GM12878 (cell line): ENCODE measurements at regions not wholly inside any gene's neighbourhood (a gene's known extent, or its start where the extent isn't known, plus 50 kb on each side); places are given as distances from the start of the nearest gene placed in this dataset.

Experiments
- ATAC-seq: fragments of 200-7000 bp; cut with Tn5 transposase; 3 replicates; pipeline ENCODE4 v1.9.1; 2020; ENCODE audit warnings: mild to moderate bottlenecking, moderate library complexity
- BruUV-seq: library from RNA; stranded (reverse); fragments of 400-500 nt; replicated peaks from 2 replicates; lab custom pipeline; 2021; lab: Mats Ljungman, UMichigan
- CTCF ChIA-PET: fragments of 300-600 bp; sonication (Branson Sonifier 250); formaldehyde crosslinking; extraction: SDS; loops from one replicate; lab custom pipeline; 2021; ENCODE audit warnings: inconsistent platforms; lab: Yijun Ruan, JAX
- POLR2A ChIA-PET: fragments of 350-600 bp; formaldehyde crosslinking; extraction: SDS; loops from one replicate; lab custom pipeline; 2021; ENCODE audit warnings: inconsistent platforms; lab: Charles Lee
- RAD21 ChIA-PET: fragments of 300-600 bp; sonication (Branson Sonifier 250); formaldehyde crosslinking; loops from one replicate; lab custom pipeline; 2023; ENCODE audit warnings: antibody characterized with exemption; ENCODE audit not compliant: unreplicated experiment; lab: Charles Lee
- SMC1A ChIA-PET: fragments of 300-600 bp; sonication (Branson Sonifier 250); formaldehyde crosslinking; loops from one replicate; lab custom pipeline; 2023; ENCODE audit not compliant: unreplicated experiment, uncharacterized antibody; lab: Charles Lee
- DNase-seq: peaks from one replicate; pipeline ENCODE4 v3.0.0-alpha.2; 2011; ENCODE audit warnings: low read depth, low spot score
- FAIRE-seq: peaks from 3 replicates; lab custom pipeline; 2011; peaks lifted over from hg19 to GRCh38; lab: Jason Lieb, UNC
- H2AFZ ChIP-seq: 2 replicates; pipeline ENCODE4 v1.6.0; 2011; ENCODE audit warnings: low read depth, low read length, control low read depth; ENCODE audit not compliant: control insufficient read depth
- H3K27ac ChIP-seq: 2 replicates; pipeline ENCODE4 v1.5.1; 2011; ENCODE audit warnings: control low read depth; ENCODE audit not compliant: control insufficient read depth, insufficient read depth
- H3K27me3 ChIP-seq, 2 experiments: replicated peaks in 1 of 2; 2 replicates each; pipeline versions ENCODE4 v1.6.0 to v1.6.1; 2011; ENCODE audit warnings: low read length in 1 of 2; ENCODE audit not compliant: control insufficient read depth in 2 of 2, insufficient read depth in 2 of 2
- H3K36me3 ChIP-seq, 2 experiments: 2 replicates each; pipeline ENCODE4 v1.5.1; 2011; ENCODE audit warnings: low read length in 1 of 2; ENCODE audit not compliant: control insufficient read depth in 2 of 2, insufficient read depth in 2 of 2
- H3K4me1 ChIP-seq: 2 replicates; pipeline ENCODE4 v1.6.1; 2011; ENCODE audit warnings: mild to moderate bottlenecking, low read length, moderate library complexity, mixed read lengths; ENCODE audit not compliant: control insufficient read depth, insufficient read depth
- H3K4me2 ChIP-seq: 2 replicates; pipeline ENCODE4 v1.6.0; 2011; ENCODE audit warnings: control low read depth; ENCODE audit not compliant: control insufficient read depth, insufficient read depth
- H3K4me3 ChIP-seq: fragments of 200-600 bp; sonication (generic); 2 replicates; pipeline ENCODE4 v1.5.1; 2016
- H3K79me2 ChIP-seq: 2 replicates; pipeline ENCODE4 v1.6.0; 2011; ENCODE audit warnings: low read length; ENCODE audit not compliant: control insufficient read depth, insufficient read depth
- H3K9ac ChIP-seq: 2 replicates; pipeline ENCODE4 v1.8.0; 2011; ENCODE audit warnings: low read length, control low read depth, mixed read lengths; ENCODE audit not compliant: control insufficient read depth, insufficient read depth
- H3K9me3 ChIP-seq: replicated peaks from 3 replicates; pipeline ENCODE4 v1.5.1; 2011; ENCODE audit warnings: mild to moderate bottlenecking, low read length; ENCODE audit not compliant: control insufficient read depth, insufficient read depth
- H4K20me1 ChIP-seq: 2 replicates; pipeline ENCODE4 v1.6.0; 2011; ENCODE audit not compliant: control insufficient read depth, insufficient read depth
- CBFB ChIP-seq: IDR thresholded peaks from 2 replicates; pipeline ENCODE4 v1.6.1; 2016; ENCODE audit warnings: antibody characterized with exemption, low read depth
- ETV6 ChIP-seq, 2 experiments: fragments of 450-650 bp in 1 of 2; IDR thresholded peaks in 1 of 2; conservative IDR thresholded peaks in 1 of 2; 2 replicates each; pipeline ENCODE4 v1.6.1; 2014; ENCODE audit warnings: antibody characterized with exemption in 1 of 2, borderline replicate concordance in 1 of 2, low read depth in 1 of 2, mild to moderate bottlenecking in 1 of 2, moderate library complexity in 1 of 2
- HCFC1 ChIP-seq: fragments of 150-350 bp; IDR thresholded peaks from 2 replicates; pipeline ENCODE4 v1.6.1; 2014; ENCODE audit warnings: low read length
- HDAC2 ChIP-seq: fragments of 200-600 bp; sonication (generic); IDR thresholded peaks from 2 replicates; pipeline ENCODE4 v1.6.1; 2017
- MEF2A ChIP-seq: IDR thresholded peaks from 2 replicates; pipeline ENCODE4 v1.6.1; 2011; ENCODE audit warnings: low read depth, mild to moderate bottlenecking, low read length, moderate library complexity; ENCODE audit not compliant: insufficient read depth
- MEF2B ChIP-seq: fragments of 450-650 bp; IDR thresholded peaks from 2 replicates; pipeline ENCODE4 v1.6.1; 2018; ENCODE audit warnings: mild to moderate bottlenecking, moderate library complexity; ENCODE audit not compliant: partially characterized antibody, poor library complexity, severe bottlenecking
- NR2F1 ChIP-seq: fragments of 450-650 bp; conservative IDR thresholded peaks from 2 replicates; pipeline ENCODE4 v1.6.1; 2017; ENCODE audit warnings: mild to moderate bottlenecking
- RB1 ChIP-seq: fragments of 450-650 bp; formaldehyde crosslinking; IDR thresholded peaks from 2 replicates; pipeline ENCODE4 v1.6.1; 2017; ENCODE audit warnings: mild to moderate bottlenecking, borderline replicate concordance
- RCOR1 ChIP-seq: conservative IDR thresholded peaks from 2 replicates; pipeline ENCODE4 v1.6.1; 2012; ENCODE audit warnings: low read depth, low read length, improper control_type of control experiment
- RELA ChIP-seq: fragments of 450-650 bp; IDR thresholded peaks from 2 replicates; pipeline ENCODE4 v1.8.0; 2014; ENCODE audit warnings: borderline replicate concordance; ENCODE audit not compliant: partially characterized antibody
- RFX5 ChIP-seq: IDR thresholded peaks from 2 replicates; pipeline ENCODE4 v1.6.1; 2011; ENCODE audit warnings: low read depth, low read length, improper control_type of control experiment
- SMAD1 ChIP-seq: fragments of 450-650 bp; IDR thresholded peaks from 2 replicates; pipeline ENCODE4 v1.6.1; 2018; ENCODE audit warnings: mild to moderate bottlenecking, low read depth; ENCODE audit not compliant: partially characterized antibody
- STAT3 ChIP-seq: IDR thresholded peaks from 2 replicates; pipeline ENCODE4 v1.6.1; 2011; ENCODE audit warnings: low read depth, low read length, improper control_type of control experiment
- ZBTB11 ChIP-seq: fragments of 450-650 bp; formaldehyde crosslinking; IDR thresholded peaks from 2 replicates; pipeline ENCODE4 v1.5.0; 2022; ENCODE audit warnings: mild to moderate bottlenecking, missing genetic modification characterization
- ZBTB4 ChIP-seq: fragments of 450-650 bp; formaldehyde crosslinking; IDR thresholded peaks from 2 replicates; pipeline ENCODE4 v1.4.0; 2022; ENCODE audit warnings: mild to moderate bottlenecking, moderate library complexity
- in situ Hi-C: fragments of 300-500 bp; cut with MboI; formaldehyde crosslinking; loops from 9 replicates; pipeline ENCODE4 v1.14.3; 2018; ENCODE audit warnings: mixed read lengths
- intact Hi-C: fragments of 100-400 bp; cut with micrococcal nuclease; formaldehyde crosslinking; loops from one replicate; pipeline ENCODE4 v1.14.2; 2022; ENCODE audit not compliant: unreplicated experiment
- TF ChIP-seq, protein P1 (sequence below): fragments of 450-650 bp; IDR thresholded peaks from 2 replicates; pipeline ENCODE4 v1.6.1; 2016; ENCODE audit warnings: mild to moderate bottlenecking
- TF ChIP-seq, protein P2 (sequence below): fragments of 450-650 bp; IDR thresholded peaks from 2 replicates; pipeline ENCODE4 v1.6.1; 2014; ENCODE audit warnings: mild to moderate bottlenecking

DNA sequence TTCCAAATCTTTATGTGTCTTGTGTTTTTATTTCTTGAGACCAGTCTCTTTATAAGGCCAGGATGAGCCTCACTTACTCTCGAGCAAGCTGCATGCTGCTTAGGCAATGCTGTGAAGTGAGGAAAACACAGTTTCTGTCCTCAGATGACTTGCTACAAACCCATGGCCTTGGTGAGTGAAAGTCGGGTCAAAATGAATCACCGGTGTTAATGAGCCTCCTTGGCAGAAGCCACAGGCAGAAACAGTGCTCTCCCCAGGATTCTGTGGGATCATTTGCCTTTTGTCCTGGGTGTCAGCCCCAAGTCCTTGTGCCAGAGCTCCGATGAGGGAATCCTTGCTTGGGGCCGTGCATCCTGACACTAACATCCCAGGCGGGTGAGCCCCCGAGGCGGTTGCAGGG, 482.5 kb downstream of the QKI start (continued):
- TF ChIP-seq ZBTB4 (CRISPR knock-in tag) (no peak), ETV6 (conservative IDR thresholded peaks at IDR 0.05 in 1 of 2, IDR thresholded peaks at IDR 0.05 in 1 of 2; ENCODE audit: borderline replicate concordance in 1 of 2, low read depth in 1 of 2) (no peak), MEF2A (no peak), CBFB (no peak), RFX5 (no peak), HCFC1 (no peak), RCOR1 (no peak)
- TF ChIP-seq, protein P1, sequence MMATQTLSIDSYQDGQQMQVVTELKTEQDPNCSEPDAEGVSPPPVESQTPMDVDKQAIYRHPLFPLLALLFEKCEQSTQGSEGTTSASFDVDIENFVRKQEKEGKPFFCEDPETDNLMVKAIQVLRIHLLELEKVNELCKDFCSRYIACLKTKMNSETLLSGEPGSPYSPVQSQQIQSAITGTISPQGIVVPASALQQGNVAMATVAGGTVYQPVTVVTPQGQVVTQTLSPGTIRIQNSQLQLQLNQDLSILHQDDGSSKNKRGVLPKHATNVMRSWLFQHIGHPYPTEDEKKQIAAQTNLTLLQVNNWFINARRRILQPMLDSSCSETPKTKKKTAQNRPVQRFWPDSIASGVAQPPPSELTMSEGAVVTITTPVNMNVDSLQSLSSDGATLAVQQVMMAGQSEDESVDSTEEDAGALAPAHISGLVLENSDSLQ: no peak

GRCh38 chr6:163895162-163895561, 480.6 kb downstream of the QKI start:
- Histone ChIP-seq H3K9me3 (no peaks in the 10 kb centered on the region), H4K20me1 (no peaks in the 10 kb centered on the region), H3K4me2 (no peak overlapping the region), H3K9ac (no peak overlapping the region), H3K27me3 (no peaks in the 10 kb centered on the region), H3K27ac (no peak overlapping the region), H3K36me3 (no peaks in the 10 kb centered on the region), H3K4me1 (no peaks in the 10 kb centered on the region), H2AFZ (no peak overlapping the region), H3K4me3 (no peak overlapping the region), H3K79me2 (no peaks in the 10 kb centered on the region)
- SMC1A ChIA-PET: no interaction called here
- ATAC-seq (no peak), FAIRE-seq (no peak), DNase-seq (no peak)
- POLR2A ChIA-PET: no interaction called here
- RAD21 ChIA-PET: no interaction called here
- no TSS peak for BruUV-seq
- in situ Hi-C loops: no loop called here
- CTCF ChIA-PET: no interaction called here
- intact Hi-C loops: no loop called here
- TF ChIP-seq MEF2B (no peak), RELA (no peak), NR2F1 (no peak), HDAC2 (no peak), ZBTB11 (CRISPR knock-in tag) (no peak), SMAD1 (no peak), STAT3 (no peak), RB1 (no peak)
- TF ChIP-seq, protein P2, sequence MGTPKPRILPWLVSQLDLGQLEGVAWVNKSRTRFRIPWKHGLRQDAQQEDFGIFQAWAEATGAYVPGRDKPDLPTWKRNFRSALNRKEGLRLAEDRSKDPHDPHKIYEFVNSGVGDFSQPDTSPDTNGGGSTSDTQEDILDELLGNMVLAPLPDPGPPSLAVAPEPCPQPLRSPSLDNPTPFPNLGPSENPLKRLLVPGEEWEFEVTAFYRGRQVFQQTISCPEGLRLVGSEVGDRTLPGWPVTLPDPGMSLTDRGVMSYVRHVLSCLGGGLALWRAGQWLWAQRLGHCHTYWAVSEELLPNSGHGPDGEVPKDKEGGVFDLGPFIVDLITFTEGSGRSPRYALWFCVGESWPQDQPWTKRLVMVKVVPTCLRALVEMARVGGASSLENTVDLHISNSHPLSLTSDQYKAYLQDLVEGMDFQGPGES: no peak
